KG1 (cell line): ENCODE measurements at regions not wholly inside any gene's neighbourhood (a gene's known extent, or its start where the extent isn't known, plus 50 kb on each side); places are given as distances from the start of the nearest gene placed in this dataset.
"Not testable (repeated sequence)": the region's sequence is repeated elsewhere in the genome, so short reads cannot be mapped to it uniquely, and the experiment has no call there.

Source experiments
- DNase-seq: peaks from one replicate; lab custom pipeline; 2025; lab: John Stamatoyannopoulos, UW

DNA sequence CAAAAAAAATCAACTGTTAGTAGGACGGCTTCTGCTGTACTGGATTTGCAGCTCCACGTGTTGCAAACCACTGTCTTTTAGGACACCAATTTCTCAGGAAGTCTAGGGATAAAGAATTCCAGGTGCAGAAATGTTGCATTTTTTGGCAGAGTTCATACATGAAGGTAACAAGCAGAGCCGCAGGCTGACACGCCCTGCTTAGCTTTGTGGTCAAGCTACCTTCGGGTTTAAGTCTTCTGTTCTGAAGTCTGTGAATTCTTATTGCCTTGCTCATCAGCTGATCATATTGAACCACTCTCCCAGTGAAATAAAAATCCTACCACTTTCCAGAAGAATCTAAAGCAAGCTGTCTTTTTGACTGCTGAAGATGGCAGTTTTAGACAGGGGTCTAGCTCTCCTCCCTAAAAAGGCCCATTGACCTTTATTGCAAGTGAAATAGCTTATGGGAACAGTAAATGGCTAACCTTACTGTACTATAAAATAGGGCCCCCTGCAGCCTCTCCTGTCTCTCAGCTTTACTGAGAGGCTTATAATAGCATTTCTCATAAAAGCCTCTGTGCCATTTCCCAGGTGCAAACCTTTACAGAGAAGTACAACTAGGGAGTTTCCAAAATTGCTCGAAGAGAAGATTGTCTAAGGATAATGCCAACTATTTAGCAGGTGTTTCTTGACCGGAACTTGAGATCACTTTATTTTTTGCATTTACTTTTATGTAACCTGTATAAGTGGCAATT lies 262.2 kb upstream of the IL12A start:
- DNase-seq: no peak

DNA sequence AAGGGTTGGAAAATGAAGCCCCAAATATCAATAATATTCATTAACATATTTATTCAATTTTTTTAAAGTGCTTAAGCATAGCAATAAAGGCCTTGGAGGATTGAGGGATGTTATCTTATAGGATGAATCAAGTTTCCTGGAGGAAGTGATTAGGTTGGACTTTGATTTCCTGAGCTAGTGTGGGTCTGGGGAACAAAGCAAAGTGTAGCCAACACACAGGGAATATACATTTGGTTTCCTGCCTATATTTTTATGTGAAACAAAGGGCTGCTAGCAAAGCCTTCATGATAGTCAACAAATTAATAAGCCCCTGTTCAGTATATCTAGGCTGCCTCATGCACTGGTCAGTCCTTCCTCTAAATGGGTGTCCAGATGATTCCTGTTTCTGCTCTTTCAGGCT lies 261.1 kb upstream of the IL12A start:
- DNase-seq: no peak

DNA sequence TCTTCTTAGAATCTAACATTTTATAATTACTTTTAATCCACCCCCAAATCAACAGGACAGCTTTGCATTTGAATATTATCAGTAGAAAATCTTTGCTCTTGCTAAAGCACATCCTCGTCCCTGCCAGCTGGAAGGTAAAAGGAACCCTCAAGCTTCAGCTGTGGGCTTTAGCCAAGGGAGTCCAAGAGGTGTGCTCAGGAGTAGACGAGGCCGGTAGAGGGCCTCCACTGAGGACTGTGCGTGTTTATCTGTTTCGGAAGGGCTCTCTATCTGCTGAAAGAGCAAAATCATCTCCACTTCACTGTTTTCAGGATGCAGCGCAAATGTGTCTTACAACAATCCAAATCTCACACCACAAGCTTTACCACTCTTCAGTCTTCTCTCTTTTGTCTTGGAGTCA lies 257.4 kb upstream of the IL12A start:
- no peak for DNase-seq

DNA sequence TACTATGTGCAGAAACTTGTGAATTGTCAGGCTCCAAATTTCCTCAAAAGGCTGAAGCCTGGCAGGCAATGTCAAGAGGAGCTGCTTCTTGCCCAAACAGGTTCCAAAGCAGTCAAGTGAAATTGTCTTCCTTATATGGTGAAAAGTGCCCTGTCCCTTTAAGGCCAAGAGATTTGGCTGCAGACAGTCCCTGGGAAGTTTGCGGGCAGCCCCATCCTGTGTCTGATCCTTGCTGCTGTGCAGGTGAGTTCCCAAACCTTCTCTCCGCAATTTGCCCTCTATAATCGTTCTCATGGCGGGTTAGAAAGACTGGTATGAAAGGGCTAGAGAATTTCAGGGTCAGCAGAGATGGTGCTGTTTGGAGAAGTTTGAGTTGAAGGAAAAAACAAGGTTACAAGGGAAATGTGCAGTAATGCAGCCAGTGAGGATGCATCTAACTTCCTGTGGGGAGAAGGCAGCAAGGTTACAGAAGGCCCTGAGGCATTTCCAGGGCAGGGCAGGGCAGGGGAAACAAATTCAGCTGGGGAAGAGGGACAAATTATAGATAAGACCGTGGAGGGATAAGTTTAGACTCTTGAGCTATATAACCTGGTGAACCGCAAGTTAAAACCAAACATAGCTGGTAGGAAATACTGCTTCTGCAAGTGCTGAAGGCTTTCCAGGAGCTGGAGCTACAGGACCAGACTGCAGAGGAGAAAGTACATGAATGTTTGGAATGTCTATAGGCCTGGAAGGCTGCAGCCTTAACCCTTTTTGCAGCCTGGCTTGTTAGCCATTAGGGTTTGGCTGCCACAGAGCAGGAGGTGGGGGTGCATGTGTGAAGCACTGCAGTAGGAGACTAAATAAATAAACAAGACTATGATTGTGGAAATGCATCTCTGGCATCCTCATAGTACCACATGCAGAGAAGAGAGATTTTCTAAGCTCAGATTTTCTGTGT lies 256.2 kb upstream of the IL12A start:
- DNase-seq: no peak

DNA sequence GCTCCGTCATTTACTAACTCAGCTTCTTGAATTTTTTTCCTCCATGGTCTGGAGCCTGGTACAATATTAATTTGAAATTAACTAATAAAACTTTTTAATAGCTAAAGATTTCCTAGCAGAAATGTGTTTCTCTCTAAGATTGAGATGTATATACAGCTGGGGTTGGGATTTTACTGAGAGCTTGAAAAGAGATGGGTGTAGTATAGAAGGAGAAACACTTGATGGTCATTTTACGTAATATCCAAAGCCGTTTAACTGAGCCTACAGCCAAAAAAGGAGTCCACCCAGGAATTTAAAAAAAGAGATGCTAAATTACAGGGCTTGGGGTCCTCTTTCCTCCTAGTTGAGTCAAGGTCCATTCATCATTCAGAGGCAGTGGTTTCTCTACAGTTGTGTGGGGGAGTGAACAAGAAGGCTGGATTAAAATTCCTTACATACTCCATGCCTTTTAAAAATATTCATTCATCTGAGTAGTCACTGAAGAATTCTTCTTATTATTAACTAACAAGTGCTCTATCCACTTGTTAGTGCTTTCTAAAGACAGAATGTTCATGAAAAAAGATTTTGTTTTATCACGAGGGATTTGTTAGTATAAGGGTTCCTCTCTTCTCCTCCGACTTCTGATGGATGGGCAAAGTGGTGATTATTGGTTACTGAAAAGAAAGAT lies 255.3 kb upstream of the IL12A start:
- DNase-seq: no peak

DNA sequence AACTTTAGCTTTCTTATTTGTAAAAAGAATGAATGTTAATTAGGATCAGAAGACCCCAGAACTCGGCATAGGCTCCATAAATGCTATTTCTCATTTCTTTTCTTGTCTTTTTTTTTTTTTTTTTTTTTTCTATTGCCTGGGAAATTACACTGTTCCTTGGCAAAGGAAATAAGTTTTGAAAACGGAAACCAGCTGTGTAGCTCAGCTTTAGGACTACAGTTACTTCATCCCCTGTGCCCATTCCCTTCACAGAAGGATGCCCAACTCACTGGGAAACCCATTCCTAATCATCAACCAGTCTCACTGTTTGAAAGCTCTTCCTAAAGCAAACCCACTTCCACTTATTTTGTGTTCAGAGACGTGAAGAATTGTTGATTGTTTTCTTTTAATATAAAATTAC lies 254.0 kb upstream of the IL12A start:
- DNase-seq: no peak

DNA sequence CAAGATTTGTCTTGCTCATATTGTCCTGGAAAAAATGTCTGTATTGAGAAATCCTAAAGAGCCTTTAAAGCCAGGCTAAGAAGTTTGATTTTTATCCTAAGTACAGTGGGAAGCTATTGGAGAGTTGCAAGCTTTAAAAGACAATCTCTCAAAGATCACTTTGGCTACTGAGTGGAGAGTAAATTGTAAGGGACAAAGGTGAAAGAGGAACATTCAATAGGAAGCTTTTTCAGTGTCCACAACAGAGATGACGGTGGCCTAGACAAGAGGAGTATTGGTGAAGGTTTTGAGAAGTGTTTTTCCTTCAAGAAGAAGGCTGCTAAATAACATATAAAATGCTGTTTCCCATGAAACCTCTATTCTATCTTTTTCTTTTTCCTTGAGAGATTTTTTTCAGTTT lies 249.5 kb upstream of the IL12A start:
- DNase-seq: no peak

DNA sequence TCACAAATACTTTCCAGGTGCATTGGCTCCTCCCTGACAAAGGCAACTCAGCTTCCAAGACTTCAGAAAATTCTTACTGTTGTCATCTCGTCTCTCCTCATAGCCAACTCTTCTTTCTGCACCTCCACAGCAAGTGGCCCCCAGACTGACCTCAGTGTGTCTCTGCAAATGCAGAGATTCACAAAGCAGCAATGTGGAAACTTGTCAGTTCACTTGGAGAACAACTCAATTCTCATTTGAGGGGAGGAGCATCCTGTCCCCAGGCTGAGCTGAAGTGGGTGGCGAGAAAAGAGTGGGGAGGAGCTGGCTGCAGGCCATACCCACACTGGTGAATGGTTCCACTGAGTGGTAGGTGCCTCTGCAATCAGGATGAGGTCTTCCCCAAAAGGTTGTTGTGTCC lies 248.7 kb upstream of the IL12A start:
- no peak for DNase-seq

DNA sequence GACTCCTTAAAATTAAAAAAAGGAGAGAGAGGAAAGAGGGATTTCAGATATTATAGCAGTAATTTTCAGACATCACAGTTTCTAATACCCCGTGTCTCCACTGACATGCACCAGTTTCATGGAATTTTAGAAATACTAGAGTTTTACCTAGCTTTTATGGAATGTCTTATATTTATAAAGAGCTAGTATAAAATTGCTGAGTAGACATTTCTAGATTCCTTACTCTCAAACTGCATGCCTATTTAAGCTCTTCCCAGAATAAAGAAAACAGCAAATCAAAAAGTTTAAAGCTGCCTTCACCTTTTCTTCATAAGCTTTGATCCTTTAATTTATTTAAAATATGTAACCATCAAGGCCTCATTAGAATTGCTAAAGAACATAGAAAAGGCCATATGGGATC lies 247.4 kb upstream of the IL12A start:
- DNase-seq: no peak

DNA sequence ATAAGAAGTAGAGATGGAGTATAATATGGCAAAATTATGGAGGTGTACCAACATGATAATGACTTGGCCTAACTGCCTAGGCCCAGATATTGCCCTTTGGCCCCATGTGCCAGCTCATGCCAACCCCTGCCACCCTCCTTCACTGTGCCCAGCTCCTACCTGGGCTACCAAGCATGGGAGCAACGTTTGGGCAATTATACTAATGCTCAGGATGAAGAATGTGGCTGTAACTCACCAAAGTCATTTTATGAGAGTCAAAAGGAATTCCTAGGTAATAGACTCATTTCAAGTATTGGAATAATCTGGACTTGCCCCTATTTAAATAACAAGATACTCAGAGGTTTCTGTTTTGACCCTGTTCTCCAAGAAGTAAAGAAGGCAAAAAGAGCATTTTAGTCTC lies 240.2 kb upstream of the IL12A start:
- DNase-seq: no peak

DNA sequence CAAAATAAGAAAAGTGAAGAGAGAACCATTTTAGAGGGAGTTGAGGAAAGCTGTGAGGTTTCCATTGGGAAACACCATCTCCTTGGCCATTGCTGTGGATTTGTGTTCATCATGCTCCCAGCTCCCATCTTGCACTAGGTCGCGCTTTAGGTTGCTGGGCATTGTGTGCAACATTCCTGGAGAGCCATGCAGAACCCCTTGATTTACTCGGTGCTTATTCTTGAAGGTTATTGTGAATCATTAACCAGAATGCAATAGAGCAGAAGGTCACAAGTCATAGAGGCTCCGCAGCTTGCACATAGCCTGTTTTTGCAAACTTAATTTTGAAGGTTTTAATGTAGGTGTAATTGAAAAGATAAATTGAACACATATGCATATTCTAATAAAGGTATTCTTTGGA lies 239.2 kb upstream of the IL12A start:
- no peak for DNase-seq

DNA sequence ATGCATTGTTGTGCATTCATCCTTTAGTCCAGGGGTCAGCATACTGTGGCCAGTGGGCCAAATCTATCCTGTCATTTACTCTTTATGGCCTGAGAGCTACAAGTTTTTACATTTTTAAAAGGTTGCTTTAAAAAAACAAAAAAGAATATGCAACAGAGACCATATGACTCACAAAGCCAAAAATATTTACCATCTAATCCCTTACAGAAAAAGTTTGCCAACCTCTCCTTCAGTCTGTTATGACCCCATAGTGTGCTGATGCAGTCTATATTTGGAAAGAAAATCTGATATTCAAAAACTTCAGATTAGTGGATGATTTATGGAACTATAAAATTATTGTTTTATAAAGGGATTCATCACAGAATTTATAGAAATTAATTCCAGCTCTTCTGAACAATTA lies 237.5 kb upstream of the IL12A start:
- DNase-seq: no peak

DNA sequence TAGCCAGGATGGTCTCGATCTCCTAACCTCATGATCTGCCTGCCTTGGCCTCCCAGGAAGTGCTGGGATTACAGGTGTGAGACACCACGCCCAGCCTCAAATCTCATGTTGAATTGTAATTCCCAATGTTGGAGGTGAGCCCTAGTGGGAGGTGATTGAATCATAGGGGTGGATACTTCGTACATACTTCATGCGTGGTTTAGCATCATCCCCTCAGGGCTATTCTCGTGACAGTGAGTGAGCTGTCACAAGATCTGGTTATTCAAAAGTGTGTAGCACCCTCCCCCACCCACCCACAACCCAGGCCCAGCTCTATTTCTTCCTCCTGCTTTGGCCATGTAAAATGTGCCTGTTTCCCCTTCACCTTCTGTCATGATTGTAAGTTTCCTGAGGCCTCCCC lies 236.9 kb upstream of the IL12A start:
- no peak for DNase-seq

DNA sequence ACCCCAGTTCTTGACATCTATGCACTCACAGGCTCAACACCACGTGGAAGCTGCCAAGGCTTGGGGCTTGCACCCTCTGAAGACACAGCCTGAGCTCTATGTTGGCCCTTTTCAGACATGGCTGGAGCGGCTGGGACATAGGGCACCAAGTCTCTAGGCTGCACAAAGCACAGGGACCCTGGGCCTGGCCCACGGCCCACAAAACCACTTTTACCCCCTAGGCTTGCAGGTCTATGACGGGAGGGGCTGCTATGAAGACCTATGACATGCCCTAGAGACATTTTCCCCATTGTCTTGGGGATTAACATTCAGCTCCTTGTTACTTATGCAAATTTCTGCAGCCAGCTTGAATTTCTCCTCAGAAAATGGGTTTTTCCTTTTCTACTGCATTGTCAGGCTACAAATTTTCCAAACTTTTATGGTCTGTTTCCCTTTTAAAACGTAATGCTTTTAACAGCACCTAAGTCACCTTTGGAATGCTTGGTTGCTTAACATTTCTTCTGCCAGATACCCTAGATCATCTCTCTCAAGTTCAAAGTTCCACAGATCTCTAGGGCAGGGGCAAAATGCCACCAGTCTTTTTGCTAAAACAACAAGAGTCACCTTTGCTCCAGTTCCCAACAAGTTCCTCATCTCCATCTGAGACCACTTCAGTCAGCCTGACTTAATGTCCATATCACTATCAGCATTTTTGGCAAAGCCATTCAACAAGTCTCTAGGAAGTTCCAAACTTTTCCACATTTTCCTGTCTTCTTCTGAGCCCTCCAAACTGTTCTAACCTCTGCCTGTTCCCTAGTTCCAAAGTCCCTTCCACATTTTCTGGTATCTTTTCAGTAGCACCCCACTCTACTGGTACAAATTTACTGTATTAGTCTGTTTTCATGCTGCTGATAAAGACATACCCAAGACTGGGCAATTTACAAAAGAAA lies 232.1 kb upstream of the IL12A start:
- not testable (repeated sequence) for DNase-seq

DNA sequence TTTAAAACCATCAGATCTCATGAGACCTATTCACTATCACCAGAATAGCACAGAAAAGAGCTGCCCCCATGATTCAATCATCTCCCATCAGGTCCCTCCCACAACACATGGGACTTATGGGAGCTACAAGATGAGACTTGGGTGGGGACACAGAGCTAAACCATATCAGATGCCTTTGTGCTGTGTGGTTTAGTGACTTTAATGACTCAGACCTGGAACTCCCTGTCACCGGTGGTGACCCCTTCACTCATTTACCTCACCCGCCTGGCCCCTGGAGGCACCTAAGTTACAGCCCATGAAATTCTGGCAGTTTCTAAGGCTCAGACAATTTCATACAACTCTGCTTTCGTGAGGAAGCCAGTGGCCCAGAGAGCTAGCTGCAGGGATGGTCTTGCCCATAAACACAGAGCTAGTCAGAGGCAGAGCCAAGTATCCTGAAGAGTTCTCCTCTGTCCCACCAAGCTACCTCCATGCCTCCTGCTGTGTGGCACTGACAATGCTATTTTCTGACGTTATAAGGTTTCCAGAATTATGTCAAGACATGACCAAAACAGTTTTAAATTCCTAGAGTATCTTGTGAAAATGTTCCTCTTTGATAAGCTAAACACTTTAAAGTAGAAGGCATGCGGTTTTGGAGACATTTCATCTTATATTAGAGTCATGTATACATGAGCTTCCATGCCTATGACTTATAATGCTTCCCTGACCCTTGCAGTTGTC lies 231.1 kb upstream of the IL12A start:
- no peak for DNase-seq

DNA sequence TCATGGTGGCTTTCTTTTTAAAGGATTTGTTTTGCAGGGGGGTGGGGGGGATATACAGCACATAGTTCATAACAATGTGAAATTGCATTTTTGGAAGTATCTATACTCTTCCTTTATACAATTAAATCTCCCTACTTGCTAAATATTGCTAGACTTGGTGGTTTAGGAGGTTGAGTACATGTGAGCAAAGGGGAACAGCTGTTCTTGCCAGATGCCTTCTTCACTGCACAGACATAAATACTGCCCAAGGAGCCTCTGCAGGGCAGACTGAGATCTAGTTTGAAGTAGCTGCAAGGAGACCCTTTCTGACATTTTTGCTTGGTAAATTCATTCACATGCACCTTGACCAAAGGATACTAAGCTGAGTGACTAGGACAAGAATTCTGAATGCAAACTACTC lies 228.6 kb upstream of the IL12A start:
- no peak for DNase-seq

DNA sequence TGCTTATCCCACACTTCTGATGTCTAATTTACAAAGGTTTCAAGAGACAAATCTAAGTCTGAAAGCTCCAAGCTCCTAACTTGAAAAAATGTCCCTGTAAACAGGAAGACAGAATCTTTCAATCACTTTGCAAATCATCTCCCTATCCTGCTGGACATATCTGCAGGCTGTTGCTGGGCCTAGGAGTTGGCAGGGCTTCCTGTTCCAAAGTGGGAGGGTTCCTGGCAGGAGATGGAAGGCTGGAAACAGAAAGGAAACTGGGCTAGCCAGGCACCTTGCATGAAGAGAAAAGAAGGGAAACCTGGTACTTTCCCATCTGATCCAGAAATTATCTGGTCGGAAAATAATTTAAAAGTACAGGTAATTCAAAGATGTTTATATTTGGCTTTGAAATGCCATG lies 227.3 kb upstream of the IL12A start:
- no peak for DNase-seq

DNA sequence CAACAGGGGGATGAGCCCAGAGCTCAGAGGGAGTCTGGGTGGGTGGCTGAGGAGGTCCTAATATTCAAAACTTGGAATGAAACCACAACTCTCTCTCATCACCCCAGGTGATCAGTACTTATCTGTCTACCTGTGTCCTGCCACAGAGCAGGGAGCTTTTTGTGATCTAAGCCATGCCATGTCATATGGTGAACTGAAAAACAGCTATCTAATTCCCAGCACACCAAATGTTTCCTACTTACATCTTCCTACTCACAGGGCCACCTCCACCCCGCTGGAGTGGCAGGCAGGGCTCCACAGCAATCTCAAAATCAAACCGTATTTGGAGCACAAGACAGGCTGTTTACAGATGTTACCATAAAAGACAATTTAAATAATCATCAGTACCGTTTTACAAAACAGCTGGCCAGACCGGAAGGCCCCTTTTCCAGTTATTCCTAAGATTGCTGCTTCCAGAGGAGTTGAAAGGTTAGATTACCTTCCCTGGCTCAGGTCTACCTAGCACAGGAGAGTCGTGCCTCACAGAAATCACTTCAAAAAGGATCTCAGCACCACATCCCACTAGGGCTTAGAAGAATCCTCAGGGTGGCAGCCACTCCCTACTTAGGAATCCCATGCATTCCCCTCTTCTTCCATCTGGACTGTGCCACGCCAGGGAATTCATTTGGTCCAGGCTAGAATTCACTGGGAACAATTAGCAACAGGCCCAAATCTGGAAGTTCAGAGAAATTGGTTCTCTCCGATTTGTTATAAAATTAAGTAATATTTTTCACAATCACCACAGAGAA lies 226.6 kb upstream of the IL12A start:
- no peak for DNase-seq

DNA sequence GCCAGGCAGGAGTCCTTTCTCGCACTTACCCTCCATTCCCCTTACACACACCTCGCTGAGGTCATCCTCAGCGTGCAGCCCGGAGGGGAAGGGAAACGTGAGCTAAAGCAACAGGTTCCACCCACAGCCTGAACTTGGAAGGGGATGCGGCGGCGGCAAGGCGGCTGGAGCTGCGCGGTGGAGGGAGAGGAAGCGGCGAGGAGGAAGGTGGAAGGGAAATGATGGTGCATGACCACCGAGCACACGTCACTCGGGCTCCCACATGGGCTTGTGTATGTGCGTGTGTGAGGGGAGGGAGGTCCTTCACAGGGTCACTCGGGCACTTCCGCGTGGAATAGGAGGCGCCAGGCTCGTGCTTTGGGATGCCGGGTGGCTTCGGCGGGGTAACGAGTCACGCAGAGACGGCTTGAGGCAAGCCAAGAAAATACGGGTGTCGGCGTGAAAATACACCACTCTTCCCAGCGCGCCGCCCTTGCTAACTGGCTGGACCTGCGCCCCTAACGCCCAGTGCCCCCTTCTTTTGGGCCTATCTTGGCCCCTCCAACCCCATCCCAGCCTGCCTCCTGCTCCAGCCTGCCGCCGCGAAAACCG lies 225.5 kb upstream of the IL12A start:
- peak; percentile 22 for DNase-seq
